Gastrocnemius medialis (tissue), 4 donors: ENCODE measurements at regions not wholly inside any gene's neighbourhood (a gene's known extent, or its start where the extent isn't known, plus 50 kb on each side); places are given as distances from the start of the nearest gene placed in this dataset.

Source experiments
- CTCF ChIP-seq, 5 experiments: fragments of 450-650 bp in 3 of 5; fragments of 200-600 bp in 2 of 5; sonication (generic) in 2 of 5; IDR thresholded peaks in 4 of 5; conservative IDR thresholded peaks in 1 of 5; 1 replicate in 4 of 5; 2 replicates in 1 of 5; pipeline ENCODE4 v1.5.1; 2016 to 2019; ENCODE audit warnings: antibody characterized with exemption in 5 of 5, mild to moderate bottlenecking in 3 of 5, moderate library complexity in 3 of 5
- POLR2A ChIP-seq, 2 donors: fragments of 450-650 bp; IDR thresholded peaks; one replicate each; pipeline ENCODE4 v1.6.1; 2017; ENCODE audit warnings: antibody characterized with exemption in 2 of 2, mild to moderate bottlenecking in 2 of 2, moderate library complexity in 2 of 2

GRCh38 chr6:11909696-11910132 is 102.4 kb upstream of the HIVEP1 start:
- TF ChIP-seq POLR2A (IDR thresholded peaks at IDR 0.05) (no peak), CTCF (IDR thresholded peaks at IDR 0.05 in 4 of 5, conservative IDR thresholded peaks at IDR 0.05 in 1 of 5) (no peak)
